Astrocyte (in vitro differentiated cells and primary cell): ENCODE measurements at regions not wholly inside any gene's neighbourhood (a gene's known extent, or its start where the extent isn't known, plus 50 kb on each side); places are given as distances from the start of the nearest gene placed in this dataset.

ENCODE experiments used
- EZH2 ChIP-seq: IDR thresholded peaks from 2 replicates; pipeline ENCODE4 v1.6.1; 2012; ENCODE audit warnings: mild to moderate bottlenecking, low read length, inconsistent platforms; ENCODE audit not compliant: insufficient read depth
- TF ChIP-seq, protein P1 (sequence below): IDR thresholded peaks from 2 replicates; pipeline ENCODE4 v1.5.1; 2011; ENCODE audit warnings: low read depth, mild to moderate bottlenecking, inconsistent platforms, low read length, moderate library complexity; ENCODE audit not compliant: insufficient read depth

- TF ChIP-seq, protein P1, sequence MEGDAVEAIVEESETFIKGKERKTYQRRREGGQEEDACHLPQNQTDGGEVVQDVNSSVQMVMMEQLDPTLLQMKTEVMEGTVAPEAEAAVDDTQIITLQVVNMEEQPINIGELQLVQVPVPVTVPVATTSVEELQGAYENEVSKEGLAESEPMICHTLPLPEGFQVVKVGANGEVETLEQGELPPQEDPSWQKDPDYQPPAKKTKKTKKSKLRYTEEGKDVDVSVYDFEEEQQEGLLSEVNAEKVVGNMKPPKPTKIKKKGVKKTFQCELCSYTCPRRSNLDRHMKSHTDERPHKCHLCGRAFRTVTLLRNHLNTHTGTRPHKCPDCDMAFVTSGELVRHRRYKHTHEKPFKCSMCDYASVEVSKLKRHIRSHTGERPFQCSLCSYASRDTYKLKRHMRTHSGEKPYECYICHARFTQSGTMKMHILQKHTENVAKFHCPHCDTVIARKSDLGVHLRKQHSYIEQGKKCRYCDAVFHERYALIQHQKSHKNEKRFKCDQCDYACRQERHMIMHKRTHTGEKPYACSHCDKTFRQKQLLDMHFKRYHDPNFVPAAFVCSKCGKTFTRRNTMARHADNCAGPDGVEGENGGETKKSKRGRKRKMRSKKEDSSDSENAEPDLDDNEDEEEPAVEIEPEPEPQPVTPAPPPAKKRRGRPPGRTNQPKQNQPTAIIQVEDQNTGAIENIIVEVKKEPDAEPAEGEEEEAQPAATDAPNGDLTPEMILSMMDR = no peak
- no peak for TF ChIP-seq EZH2
Measured at GRCh38 chr12:59119676-59120075, 199.4 kb upstream of the LRIG3 start.
